ENCODE measurements at regions not wholly inside any gene's neighbourhood (a gene's known extent, or its start where the extent isn't known, plus 50 kb on each side); places are given as distances from the start of the nearest gene placed in this dataset.

- peak in 1 of 2 experiments; percentile 21 for DNase-seq
Measured at GRCh38 chr6:74166849-74167248, 470.8 kb downstream of the CD109 start.

GRCh38 chr6:74161380-74161779, 465.4 kb downstream of the CD109 start:
- DNase-seq: no peak

GRCh38 chr6:74152096-74152675, 456.2 kb downstream of the CD109 start:
- DNase-seq: no peak

- DNase-seq: no peak
Measured at GRCh38 chr6:74145931-74146330, 449.9 kb downstream of the CD109 start.

GRCh38 chr6:74137911-74138310, 441.9 kb downstream of the CD109 start:
- DNase-seq: no peak

GRCh38 chr6:74134327-74134726, 438.3 kb downstream of the CD109 start:
- DNase-seq: no peak

GRCh38 chr6:74133073-74133472, 437.1 kb downstream of the CD109 start:
- DNase-seq: no peak

- no peak for DNase-seq
Measured at GRCh38 chr6:74130641-74131040, 434.6 kb downstream of the CD109 start.

- no peak for DNase-seq
Measured at GRCh38 chr6:74128536-74128935, 432.5 kb downstream of the CD109 start.

- no peak for DNase-seq
Measured at GRCh38 chr6:74117113-74117512, 421.1 kb downstream of the CD109 start.

- no peak for DNase-seq
Measured at GRCh38 chr6:74115674-74116073, 419.7 kb downstream of the CD109 start.

- no peak for DNase-seq
Measured at GRCh38 chr6:74114428-74114827, 418.4 kb downstream of the CD109 start.

- no peak for DNase-seq
Measured at GRCh38 chr6:74113901-74114300, 417.9 kb downstream of the CD109 start.

- DNase-seq: no peak
Measured at GRCh38 chr6:74103417-74103816, 407.4 kb downstream of the CD109 start.

GRCh38 chr6:74100719-74101287, 404.8 kb downstream of the CD109 start:
- no peak for DNase-seq

GRCh38 chr6:74096329-74096728, 400.3 kb downstream of the CD109 start:
- no peak for DNase-seq

- DNase-seq: no peak
Measured at GRCh38 chr6:74093361-74093760, 397.4 kb downstream of the CD109 start.

GRCh38 chr6:74091794-74092157, 395.8 kb downstream of the CD109 start:
- no peak for DNase-seq

GRCh38 chr6:74091136-74091793, 395.3 kb downstream of the CD109 start:
- peak; percentile 41 to 54 for DNase-seq

- no peak for DNase-seq
Measured at GRCh38 chr6:74087899-74088298, 391.9 kb downstream of the CD109 start.

GRCh38 chr6:74075896-74076295, 379.9 kb downstream of the CD109 start:
- no peak for DNase-seq

- no peak for DNase-seq
Measured at GRCh38 chr6:74075323-74075722, 379.3 kb downstream of the CD109 start.

GRCh38 chr6:74074645-74075044, 378.6 kb downstream of the CD109 start:
- DNase-seq: no peak

- DNase-seq: no peak
Measured at GRCh38 chr6:74073999-74074398, 378.0 kb downstream of the CD109 start.

- no peak for DNase-seq
Measured at GRCh38 chr6:74073429-74073828, 377.4 kb downstream of the CD109 start.

Data from SHP77 (cell line).